ENCODE measurements at regions not wholly inside any gene's neighbourhood (a gene's known extent, or its start where the extent isn't known, plus 50 kb on each side); places are given as distances from the start of the nearest gene placed in this dataset. TPM values are rescaled to one million over a fixed set of nuclear protein-coding genes. Genes with fewer than 3 reads are reported as not detected.

- no peaks in the 10 kb centered on the region for H3K4me1 ChIP-seq
- DNase-seq: no peak
- 62 to 63% methylated on average over 6 of the region's 6 CpGs for WGBS, 2 donors
- no peak for TF ChIP-seq CTCF (IDR thresholded peaks at IDR 0.05)
- no peak for TF ChIP-seq POLR2A (IDR thresholded peaks at IDR 0.05)
- H3K4me3 ChIP-seq (replicated peaks in 1 of 3): no peak overlapping the region
- H3K27me3 ChIP-seq: no peaks in the 10 kb centered on the region
- no peaks in the 10 kb centered on the region for H3K9me3 ChIP-seq
- intact Hi-C loops (cut with DNase I): no loop called here
- no peaks in the 10 kb centered on the region for H3K36me3 ChIP-seq
- H3K27ac ChIP-seq: no peak overlapping the region
These were observed 64.6 kb upstream of the HAPLN1 start for GRCh38 chr5:83785176-83785668.

- no peak overlapping the region for H3K4me3 ChIP-seq (replicated peaks in 1 of 3)
- DNase-seq: no peak
- 77 to 86% methylated on average over 3 of the region's 3 CpGs for WGBS, 2 donors
- no peak for TF ChIP-seq CTCF (IDR thresholded peaks at IDR 0.05)
- TF ChIP-seq POLR2A (IDR thresholded peaks at IDR 0.05): no peak
- no peak overlapping the region for H3K27ac ChIP-seq
- H3K9me3 ChIP-seq: no peaks in the 10 kb centered on the region
- no peaks in the 10 kb centered on the region for H3K27me3 ChIP-seq
- H3K36me3 ChIP-seq: no peaks in the 10 kb centered on the region
- intact Hi-C loops (cut with DNase I): no loop called here
- no peaks in the 10 kb centered on the region for H3K4me1 ChIP-seq
These were observed 60.2 kb upstream of the HAPLN1 start for GRCh38 chr5:83780699-83781350.

- intact Hi-C loops (cut with DNase I): no loop called here
- TF ChIP-seq CTCF (IDR thresholded peaks at IDR 0.05) (no peak), POLR2A (IDR thresholded peaks at IDR 0.05) (no peak)
- no peak overlapping the region for H3K4me3 ChIP-seq (replicated peaks in 1 of 3)
- no peaks in the 10 kb centered on the region for H3K4me1 ChIP-seq
- no peak for DNase-seq
- H3K27me3 ChIP-seq: no peaks in the 10 kb centered on the region
- no peak overlapping the region for H3K27ac ChIP-seq
- H3K36me3 ChIP-seq: no peaks in the 10 kb centered on the region
- H3K9me3 ChIP-seq: no peaks in the 10 kb centered on the region
These were observed 57.2 kb upstream of the HAPLN1 start for GRCh38 chr5:83777856-83778255.

GRCh38 chr5:83776437-83777031 is 55.9 kb upstream of the HAPLN1 start:
- intact Hi-C loops (cut with DNase I): no loop called here
- WGBS, 2 donors: 80 to 88% methylated on average over 1 of the region's 1 CpG

More at GRCh38 chr5:83776437-83777031, 55.9 kb upstream of the HAPLN1 start:
- H3K4me3 ChIP-seq (replicated peaks in 1 of 3): no peak overlapping the region
- no peak for DNase-seq
- TF ChIP-seq POLR2A (IDR thresholded peaks at IDR 0.05): no peak
- no peak for TF ChIP-seq CTCF (IDR thresholded peaks at IDR 0.05)
- H3K27me3 ChIP-seq: no peaks in the 10 kb centered on the region
- no peaks in the 10 kb centered on the region for H3K4me1 ChIP-seq
- H3K36me3 ChIP-seq: no peaks in the 10 kb centered on the region
- no peaks in the 10 kb centered on the region for H3K9me3 ChIP-seq
- H3K27ac ChIP-seq: no peak overlapping the region

Small RNA genes lying in the stretch of these regions (small RNA-seq; reads per million reads assigned to genes)
- gene RNU4-11P: not detected

Data from thyroid gland (tissue), 4 donors.